Stimulated activated CD4-positive, alpha-beta T cell treated with anti-CD3 and anti-CD28 coated beads, Interleukin-12 subunit alpha, Interleukin-12 subunit beta, amount 100 ng/mL, for 4 hours (primary cell): ENCODE measurements at regions not wholly inside any gene's neighbourhood (a gene's known extent, or its start where the extent isn't known, plus 50 kb on each side); places are given as distances from the start of the nearest gene placed in this dataset.

ENCODE experiments used
- DNase-seq: peaks from one replicate; pipeline ENCODE4 v3.0.0-alpha.2; 2020

DNA sequence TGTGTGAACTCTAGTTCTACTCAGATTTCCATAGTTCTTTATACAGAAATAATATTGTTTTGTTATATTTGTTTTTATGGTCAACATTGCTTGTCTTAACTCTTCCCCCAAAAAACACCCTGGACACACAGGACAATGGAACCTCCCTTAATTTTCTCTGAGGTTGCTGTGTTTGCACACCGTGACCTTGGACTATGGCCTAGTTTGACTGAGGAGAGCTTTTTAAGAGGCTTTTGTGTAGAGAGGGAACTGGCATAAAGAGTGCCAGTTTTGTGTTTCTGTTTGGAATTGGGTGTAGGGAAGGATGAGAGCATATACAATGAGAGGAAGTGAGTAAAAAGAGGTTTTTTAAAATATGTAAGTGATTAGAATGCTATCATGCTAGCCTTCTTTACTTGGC, 101.1 kb upstream of the MEF2C start:
- no peak for DNase-seq

DNA sequence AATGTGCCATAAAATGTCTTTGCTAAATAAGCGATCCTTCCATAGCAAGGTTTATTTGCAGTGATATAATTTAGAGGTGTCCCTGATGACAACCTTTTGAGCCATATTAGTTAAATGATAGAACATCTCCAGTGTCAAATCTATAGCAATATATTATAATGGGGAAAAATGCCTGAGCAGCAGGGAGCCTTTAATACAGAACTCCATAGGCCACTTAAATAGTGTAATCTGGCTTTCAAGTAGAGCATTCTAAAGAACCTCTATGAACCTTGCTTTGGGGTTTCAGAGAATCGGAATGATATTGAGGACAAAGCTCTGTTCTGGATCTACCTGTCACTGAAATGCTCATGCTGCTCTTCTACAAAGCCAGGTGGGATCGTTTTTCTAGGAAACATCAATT, 96.7 kb upstream of the MEF2C start:
- no peak for DNase-seq

DNA sequence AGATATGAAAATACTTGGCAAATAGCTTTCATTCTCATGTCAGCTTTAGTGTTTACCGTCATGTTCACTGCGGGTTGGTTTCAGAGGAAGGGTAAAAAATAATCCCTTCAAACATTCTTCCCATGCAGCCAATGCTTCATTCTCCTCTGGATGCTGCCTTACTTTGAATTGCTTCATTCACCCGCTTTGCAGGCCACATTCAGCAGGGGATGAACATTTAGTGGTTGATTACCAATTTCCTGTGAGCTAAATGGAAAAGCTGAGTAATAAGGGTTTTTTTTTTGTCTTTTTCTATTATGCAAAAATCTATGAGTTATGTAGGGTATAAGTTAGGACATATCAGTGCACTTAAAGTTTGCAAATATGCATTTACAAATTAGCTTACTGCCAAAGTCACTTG, 96.3 kb upstream of the MEF2C start:
- DNase-seq = no peak

DNA sequence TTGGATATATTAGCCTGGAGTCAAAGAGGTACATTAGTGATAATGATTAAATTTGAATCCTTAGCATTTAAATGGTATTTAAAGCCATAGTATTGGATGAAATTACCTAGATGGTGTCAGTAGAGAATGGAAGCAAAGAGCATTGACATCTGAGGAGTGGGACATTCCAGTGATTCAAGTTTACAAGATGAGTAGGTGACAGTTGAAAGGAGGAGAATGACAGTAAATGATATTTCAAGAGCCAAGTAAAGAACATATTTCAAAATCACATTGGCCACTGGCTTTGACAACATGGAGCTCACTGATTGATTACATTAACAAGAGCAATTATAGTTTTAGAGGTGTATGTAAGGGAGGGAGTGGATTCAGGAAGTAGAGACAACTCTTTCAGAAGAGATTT, 93.9 kb upstream of the MEF2C start:
- no peak for DNase-seq

DNA sequence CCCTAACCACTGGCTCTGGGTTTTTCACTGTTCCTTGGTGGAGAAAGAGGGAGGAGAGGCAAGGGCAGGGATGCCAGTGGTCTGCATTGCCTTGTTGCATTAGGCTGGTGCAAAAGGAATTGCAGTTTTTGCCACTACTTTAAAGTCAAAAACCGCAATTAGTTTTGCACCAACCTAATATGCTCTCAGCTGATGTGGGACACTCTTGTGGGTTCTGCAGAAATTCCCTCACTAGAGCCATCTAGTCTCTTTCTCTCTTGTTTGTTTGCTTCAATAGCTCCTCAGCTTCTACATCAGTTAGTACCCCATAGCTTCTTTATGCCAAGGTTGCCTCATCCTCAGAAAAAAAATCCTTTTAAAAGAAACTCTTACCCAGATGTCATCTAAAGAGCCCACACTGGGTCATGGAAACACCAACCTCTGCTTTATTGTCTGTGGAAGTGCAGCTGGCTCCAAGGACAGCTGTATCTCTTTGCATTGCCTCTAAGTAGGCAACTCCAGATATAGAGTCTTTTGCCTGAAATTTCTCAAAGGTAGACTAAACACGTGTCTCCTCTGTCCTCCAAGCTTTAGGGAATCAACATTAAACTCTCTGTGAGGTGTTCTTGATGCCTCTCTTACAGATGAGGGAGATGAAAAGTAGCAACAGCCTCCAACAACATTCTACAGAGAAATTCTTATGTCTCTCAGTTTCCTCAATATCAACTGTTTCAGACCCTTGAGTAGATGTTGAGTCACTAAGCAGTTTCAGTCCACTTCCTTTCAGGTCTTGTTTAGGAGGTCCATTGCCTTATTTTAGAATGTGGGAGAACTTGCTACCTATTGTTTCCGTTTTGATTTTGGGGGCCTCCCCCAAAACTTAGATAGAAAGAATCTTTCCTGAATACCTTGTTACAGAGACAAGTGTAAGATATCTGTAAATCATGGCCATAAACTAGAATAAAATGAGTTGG, 84.9 kb upstream of the MEF2C start:
- DNase-seq = no peak

DNA sequence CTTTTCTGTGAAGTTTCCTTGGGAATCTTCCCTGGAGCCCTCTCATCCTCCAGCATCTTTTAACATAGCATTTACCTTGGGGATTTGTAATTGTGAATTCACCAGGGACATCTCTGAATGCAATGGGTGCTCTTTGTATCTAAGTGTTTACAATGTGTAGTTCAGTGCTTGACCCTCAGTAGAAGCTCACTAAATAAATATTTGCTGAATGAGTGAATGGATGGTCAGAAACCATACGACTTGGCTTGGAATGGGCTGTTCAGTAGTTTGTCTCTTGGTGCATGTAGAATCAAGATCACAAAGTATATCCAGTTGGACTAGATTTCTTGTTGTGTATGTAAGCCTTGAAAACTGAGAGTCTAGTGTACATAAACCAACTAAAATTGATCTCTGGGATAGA, 81.8 kb upstream of the MEF2C start:
- DNase-seq = no peak

DNA sequence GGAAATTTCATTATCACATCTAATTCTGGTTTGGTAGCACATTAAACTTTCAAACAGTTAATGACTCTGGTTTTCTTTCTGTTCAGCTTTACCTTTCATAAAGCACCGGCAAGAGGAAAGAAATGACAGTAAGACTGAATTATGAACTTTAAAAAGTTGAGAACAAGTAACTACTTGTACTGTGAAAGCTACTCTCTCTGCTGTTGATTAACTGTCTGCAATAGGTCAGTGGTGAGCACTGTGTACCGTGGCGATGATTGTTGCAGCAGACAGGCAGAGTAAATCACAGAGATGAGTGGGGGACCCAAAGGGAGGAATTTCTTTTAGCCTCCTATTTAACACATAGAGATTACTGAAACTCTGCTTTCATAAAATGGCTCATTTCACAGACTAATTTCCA, 74.0 kb upstream of the MEF2C start:
- DNase-seq = no peak

DNA sequence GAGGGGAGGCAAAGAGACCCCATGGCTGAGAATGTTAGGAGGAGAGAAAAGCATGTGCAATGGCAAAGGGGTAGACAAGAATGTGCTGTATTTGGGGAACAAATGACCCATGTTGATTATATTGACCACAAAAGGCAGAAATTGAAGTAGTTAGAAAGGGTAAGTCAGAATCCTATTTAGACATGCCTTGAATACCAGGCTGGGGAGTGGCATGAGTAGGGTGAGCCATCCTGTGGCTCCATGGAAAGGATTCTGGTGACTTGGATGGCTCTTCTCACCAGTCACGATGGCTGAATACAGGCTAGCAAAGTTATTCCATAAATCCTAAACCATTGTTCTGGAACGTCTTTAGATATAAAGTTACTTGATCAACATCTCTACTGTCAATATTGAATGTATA, 73.4 kb upstream of the MEF2C start:
- DNase-seq = no peak

DNA sequence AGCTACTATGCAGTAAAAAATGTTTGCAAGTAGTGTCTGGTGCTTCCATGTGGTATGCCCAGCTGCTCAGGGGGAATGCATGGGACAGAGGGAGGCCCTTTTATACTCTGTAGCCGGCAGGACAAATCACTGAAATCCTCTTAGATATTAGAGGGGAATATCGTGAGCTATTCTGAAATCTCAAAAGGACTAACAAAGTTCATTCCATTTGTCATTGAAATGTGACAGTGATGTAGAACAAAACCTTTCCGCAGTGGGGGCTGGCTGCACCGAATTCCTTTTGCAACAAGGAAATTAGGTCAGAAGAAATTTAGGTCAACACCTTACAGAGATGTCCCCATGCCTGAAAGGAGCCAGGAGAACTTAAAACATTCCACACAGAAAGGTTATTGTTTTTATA, 72.4 kb upstream of the MEF2C start:
- DNase-seq = no peak

DNA sequence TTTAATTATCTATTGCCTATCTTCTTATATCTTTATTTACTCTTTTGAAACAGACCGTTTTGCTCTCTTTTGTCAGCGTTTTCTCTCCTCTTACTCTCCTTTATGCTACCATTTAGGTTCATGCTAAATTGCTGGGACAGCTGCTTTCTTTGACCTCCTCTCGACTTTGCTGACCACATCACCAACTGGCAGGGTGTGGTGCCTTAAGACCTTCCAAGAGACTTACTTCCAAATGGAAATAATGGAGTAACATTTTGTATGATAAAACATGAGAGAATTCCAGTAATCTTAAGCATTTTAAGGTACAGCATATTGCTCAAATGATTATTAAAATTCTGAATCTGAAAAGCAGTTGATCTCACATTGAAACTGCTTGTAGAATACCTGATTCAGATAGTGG, 71.5 kb upstream of the MEF2C start:
- DNase-seq = no peak

DNA sequence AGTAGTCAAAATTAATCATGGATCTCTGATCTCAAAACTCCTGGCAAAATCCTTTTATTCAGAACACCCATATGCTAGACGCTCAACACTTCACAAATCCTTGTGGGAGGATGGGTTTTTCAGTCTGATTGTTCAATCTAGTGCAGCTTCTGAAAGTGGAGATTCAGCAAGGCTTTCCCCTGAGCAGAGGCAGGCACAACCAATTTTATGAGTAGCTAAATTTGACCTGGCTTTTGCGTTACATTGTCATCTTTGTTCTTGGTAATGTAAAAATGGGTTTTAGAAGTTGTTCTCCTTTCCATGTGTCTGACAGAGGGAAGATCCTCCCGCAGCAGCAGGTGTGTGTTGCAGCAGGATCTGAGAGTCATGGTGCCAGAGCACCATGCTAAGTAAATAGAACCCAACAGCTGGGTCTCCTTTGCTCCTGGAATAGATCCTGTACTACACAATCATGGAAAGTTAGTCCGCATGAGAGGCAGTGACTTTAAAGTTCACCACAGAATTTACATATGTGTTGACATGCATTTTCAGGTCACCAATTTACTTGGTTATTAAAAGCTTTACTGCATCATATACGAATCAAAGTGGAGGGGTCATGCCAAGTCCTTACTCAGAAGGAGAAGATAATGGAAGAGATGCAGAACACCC, 70.1 kb upstream of the MEF2C start:
- DNase-seq = no peak

DNA sequence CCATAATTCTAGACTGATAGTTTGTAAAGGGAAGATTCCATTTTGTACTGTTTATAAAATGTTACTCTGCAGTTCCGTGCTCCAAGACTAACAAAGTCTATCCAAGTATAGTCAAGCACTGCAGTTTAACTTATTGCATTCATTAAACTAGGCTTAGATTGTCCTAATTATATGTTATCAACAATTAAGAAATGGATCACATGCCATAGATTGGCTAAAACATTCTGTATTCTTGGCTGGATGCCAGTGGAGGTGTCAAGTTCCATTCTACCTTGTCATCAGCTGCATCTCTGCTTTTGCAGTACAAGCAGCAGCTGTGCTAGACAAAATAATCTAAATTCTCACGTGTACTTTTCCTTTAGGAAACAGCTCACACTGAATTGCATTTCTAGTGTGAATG, 69.4 kb upstream of the MEF2C start:
- no peak for DNase-seq

DNA sequence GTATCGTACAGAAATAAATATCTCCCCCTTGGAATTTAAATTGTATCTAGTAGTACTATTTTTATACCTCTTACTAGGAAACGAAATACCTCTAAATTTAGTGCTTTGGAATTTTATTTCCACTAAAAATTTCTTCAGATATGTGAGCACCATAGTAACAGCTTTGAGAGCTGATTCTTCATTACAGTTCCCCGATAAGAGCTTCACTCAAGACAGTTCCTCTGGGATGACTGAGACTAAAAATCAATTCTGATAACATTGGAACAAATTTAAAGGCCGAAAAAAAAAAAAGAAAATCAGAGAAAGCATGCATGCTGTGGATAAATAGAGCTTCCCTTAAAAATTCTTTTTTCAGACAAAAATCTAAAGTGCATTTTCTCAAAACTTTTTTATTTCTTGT, 68.5 kb upstream of the MEF2C start:
- no peak for DNase-seq

DNA sequence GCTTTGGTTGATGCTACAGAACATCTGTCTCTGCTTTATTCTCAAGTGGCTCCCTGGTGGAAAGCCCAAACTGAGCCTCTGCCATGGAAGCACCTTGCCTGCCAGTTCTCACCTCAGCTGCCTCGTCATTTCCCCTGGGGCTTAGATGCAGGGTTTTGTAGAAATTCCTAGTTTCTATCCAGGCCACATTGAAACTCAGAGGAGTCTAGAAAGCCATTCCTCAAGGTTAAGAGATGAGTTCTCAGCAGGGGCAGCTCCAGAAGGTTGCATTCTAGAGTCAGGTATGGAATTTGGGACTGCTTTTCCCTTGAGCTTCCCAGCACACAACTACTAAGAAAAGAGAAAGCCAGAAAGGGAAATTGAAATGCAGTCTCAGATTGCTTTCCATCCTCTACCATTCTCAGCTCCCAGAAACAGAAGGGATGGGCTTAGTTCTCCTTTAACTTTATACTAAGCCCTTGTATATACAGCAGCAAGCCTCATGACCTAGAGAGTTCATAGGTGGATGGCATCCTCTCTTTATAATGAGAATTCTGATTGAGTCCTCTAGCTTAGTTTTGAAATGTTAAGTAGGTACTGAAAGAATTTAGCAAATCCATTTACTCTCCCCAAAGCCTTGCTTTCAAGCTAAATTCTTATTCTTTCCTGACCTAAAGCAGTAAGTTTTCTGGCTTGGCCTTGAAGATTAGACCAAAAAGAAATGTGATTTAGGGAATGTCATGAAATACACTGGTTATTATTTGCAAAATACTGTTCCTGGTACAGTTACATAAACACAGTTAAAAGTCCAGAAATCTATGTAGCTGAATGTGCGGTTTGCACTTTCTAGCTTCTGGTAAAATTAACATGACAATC, 66.0 kb upstream of the MEF2C start:
- DNase-seq = no peak

DNA sequence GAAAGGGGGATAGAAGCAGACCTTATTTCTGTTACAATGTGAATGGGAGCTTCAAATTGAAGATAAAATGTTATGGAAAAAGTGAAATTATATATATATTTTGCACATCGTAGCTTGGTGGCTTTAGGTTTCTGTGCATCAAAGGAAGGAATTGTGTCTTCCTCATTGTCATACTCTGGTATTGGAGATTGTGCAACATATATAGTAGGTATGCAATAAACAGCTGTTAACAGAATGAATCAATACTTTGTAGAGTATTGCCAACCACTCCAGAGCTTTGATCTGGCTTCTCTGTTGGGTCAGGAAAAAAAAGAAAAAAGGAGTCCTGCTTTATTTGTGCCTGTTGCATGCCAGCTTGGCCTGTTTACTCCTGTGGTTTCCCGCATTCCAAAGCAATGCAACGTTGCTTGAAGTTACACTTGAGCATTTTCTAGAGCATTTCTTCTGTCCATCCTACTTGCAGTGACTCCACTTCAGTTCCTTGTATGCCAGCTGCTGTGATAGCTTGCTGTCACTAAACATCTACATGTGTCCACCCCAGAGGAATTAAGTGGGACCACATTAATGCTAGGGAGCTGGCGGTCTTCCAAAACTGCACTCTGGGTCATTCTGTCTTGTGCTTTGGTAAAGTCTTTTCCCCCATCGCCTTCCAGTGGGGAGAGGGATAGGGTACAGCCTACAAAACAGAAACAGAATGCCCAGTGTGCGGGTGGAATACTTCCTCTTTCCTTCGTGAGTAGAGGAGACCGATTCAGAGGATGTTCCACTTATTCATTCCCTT, 62.0 kb upstream of the MEF2C start:
- no peak for DNase-seq

DNA sequence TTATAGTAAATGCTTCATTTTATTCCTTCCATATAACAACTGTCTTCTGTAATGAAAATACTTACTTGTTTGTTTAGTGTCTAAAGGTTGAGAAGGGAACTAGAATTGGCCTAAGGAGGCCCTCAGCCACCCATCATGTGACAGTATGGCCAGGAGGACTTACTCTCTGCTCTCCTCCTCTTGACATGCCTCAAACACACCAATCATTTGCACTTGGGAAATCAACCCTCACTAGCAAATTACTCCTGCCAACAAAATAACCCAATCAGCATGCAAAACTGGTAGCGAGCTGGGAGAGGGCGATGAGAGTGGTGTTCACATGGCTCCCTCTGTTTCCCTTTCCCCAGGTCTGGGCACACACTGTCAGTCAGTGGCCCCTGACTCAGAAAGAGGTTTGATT, 58.6 kb upstream of the MEF2C start:
- DNase-seq = no peak

DNA sequence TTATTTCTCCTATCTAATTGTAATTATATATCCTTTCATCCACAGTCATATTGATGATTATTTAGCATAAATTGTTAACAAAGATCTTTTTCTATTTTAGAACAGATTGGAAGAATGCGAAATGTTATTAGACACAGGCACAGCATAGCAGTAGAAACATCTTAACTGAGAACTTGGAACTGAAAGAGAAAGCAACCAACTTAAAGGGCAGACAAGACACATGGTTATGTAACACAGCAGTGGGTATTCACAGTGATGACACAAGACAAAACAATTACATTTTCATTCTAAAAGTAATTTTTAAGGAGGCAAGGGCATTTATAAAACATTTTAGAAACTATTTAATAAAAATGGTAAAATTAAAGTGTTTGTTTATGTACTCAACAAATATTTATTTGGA, 57.7 kb upstream of the MEF2C start:
- no peak for DNase-seq

DNA sequence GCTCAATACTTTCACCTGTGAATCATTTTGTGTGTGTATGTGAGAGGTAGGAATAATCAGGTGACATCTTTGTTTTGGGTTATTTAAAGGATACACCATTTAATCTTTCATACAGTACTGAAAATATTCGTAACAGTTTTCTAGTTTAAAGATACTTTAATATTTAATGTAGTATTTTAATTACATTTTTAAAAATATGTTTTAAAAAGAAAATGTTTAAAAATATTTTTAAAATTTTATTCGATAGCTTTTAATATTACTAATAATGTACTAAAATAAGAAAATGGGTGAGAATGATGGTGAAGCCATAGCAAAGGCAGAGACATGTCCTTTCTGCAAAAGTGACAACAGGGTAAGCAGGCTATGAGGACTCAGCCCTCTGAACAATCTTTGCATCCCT, 56.3 kb upstream of the MEF2C start:
- DNase-seq = no peak

DNA sequence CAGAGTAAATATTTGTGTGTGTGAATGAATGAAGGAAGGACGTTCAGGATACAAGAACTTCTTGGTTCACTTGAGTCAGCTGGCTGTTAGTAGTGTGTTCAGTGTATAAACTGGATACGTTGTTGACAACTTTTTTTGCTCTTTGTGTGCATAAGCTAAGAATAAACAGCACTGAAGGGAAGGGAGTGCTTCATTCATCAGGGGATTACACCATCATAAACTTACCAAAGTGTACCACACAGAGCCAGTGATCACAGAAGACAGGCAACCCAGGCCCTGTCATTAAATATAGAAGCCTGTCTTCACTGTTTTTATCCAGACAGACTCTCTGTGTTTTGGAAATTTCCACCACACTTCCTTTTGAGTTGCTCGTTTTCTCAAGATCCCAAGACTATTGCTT, 55.5 kb upstream of the MEF2C start:
- no peak for DNase-seq

DNA sequence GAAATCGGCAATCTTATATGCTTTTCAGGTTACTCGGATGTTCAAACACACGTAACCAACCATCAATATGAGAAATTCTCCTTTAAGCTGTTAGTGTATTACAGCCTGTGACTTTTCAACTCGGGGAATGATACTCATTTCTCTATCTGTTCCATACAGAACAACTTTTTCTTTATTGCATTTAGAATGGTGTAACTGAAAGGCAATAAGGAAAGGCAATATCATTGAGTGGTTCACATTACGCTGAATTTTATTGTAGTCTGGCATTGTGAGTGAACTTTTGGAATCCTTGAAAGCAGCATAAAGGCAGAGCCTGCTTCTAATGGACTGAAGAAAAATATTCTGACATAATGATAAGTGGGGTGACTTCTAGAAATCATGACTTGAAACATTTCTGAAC, 54.4 kb upstream of the MEF2C start:
- no peak for DNase-seq

DNA sequence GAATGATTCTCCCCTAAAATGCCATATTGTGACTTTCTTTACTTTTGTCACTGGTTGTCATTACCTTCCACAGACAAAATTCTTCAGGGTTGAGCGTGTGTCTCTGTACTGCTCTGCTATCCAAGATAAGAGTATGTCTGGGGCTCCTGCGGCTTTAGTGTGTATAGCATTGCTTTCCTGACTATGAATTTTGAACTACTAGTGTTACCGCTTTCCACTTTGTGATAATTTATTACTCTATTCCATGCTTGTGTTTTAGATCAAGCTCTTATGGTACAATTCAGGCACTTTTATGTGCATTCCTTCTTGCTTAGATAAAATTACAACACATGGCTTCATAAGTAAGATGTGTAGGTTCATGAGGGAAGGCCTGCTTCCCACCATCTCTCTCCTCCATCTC, 51.5 kb upstream of the MEF2C start:
- no peak for DNase-seq
